Astrocyte of the hippocampus (primary cell): ENCODE measurements at regions not wholly inside any gene's neighbourhood (a gene's known extent, or its start where the extent isn't known, plus 50 kb on each side); places are given as distances from the start of the nearest gene placed in this dataset.

Source experiments
- DNase-seq: peaks from one replicate; pipeline ENCODE4 v3.0.0; 2011; ENCODE audit warnings: low read depth, low spot score

DNA sequence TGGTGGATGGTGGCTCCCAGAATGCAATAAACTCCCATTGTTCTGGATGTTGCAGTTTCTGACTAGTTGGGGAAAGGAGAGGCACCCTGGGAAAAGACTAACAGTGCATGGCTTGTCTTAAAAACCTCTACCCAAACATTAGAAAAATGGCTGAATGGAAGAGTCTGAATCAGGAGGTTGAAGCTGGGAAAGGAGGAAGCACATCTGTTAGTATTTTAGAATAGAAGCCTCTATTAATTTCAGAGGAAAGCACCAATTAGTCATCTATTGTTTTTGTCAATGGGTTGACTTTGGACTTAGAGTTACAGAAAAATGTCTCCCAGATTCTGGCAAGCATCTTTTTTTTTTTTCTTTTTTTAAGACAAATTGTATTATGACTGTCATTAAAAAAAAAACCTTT lies 56.1 kb upstream of the ELMO1 start:
- DNase-seq: no peak

- DNase-seq: no peak
These were observed 57.2 kb upstream of the ELMO1 start for GRCh38 chr7:37505750-37506353.

- no peak for DNase-seq
These were observed 59.5 kb upstream of the ELMO1 start for GRCh38 chr7:37508118-37508517.

DNA sequence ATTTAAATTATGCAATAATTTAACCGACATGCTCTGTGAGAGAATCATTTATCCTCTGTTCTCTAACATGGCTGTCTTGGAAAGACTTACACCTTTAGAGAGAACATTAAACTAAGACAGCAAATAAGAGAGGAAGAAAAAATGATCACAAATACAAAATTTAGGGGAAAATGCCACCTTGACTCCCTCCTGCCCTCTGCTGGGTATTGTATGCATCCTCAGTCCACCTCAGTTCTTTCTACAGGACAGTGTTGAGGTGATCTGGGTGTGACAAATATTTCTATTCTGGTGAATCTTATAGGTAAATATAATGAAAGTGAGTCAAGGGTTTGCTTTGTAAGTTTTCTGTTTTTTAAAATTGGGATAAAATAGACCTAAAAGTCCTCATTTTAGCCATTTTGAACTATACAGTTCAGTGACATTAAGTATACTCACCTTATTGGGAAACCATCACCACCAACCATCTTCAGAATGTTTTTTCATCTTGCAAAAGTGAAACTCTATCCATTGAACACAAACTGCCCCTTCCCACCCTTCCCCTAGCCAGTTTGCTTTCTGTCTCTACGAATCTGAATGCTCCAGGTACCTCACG lies 61.5 kb upstream of the ELMO1 start:
- peak; percentile 45 for DNase-seq

DNA sequence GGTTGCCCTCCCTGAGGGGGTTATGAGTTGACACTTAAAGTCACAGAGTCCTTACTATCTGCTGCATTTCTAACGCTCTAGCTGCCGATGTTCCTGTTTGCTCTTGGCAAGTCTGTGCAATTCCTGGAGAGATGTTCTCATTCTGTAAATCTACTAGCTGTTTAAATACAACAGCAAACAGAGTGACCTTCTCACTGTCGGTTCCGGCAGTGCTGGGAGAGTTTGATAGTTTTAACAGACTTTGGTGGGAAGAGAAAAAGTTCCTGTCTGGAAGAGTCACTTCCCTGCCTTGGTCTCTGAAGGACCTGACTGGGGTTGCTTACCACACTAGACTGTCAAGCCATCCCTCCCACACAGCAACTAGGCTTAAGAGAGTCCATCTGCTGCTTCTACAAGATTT lies 63.3 kb upstream of the ELMO1 start:
- no peak for DNase-seq

- no peak for DNase-seq
These were observed 65.8 kb upstream of the ELMO1 start for GRCh38 chr7:37514497-37514896.

DNA sequence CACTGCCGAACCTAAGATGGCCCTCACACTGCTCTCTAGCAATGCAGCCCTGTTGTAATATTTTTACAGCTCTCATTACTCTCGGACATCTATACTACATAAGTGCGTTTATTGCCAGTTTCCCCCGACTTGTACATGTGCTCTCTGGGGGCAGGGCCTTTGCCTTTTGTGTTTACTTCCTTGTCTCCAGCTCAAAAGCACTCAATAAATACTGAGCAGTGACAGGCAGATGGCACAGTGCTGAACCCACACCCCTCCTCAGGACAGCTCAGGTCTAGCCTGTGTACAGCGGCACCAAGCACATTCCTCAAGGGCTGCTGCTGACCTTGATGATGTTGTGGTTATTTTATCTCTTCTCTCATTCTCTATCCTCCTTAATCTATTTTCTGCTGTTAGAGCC lies 68.0 kb upstream of the ELMO1 start:
- DNase-seq: no peak

DNA sequence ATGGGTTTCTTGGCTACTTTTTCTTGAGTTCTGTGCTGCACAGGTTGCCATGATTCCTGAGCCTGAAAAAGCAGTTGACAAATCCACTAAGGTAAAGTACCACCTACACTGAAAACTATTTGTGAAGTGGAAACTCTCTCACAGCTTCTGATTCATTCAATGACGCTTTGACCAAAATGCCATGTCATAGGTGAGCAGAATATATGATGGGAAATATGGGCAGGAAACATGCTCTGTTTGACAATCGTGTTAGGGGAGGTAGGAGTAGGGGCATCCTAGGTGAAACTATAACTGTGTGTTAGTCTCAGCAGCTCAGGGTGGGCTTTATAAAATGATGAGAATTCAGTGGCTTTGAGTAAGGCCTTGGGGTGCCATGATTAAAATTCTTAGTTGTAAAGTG lies 69.6 kb upstream of the ELMO1 start:
- no peak for DNase-seq

- no peak for DNase-seq
These were observed 75.4 kb upstream of the ELMO1 start for GRCh38 chr7:37524056-37524455.

GRCh38 chr7:37524797-37525196 lies 76.1 kb upstream of the ELMO1 start:
- DNase-seq: no peak

DNA sequence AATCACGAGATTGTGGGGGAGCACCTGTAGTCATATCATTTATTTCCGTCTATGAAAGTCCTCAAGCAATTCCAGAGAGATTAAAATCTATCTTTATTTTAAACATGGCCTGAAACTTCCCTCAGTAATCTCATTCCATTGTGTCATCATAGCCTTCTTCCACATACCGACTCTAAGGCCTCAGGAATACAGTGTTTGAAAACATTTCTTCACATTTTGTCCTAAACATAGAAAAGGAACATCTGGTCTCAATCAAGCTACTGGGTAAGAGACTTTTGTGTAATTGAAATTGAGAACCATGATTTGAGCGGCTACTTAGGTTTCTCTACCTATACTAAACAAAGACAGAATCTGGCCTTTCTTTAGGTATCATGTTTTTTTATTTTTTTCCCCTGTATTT lies 78.0 kb upstream of the ELMO1 start:
- DNase-seq: no peak

- no peak for DNase-seq
These were observed 78.4 kb upstream of the ELMO1 start for GRCh38 chr7:37527109-37527508.

DNA sequence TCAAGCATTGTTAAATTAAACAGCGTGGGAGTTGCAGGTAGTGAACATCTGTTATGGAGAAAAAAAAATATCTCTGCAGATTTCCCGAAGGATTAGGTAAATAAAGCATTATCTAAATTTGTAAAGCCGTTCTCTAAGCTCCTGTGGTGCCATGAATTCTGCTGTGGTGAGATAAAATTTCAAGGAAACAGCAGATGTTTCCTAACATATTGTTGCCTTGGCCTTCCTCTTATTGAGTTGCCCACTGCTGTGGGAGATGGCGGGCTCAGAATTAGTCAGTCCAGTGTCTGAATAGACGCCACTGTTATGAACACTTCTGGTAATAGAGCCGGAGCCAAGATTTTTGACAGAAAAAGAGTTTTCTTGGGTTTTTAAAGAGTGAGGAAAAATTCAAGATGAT lies 82.6 kb upstream of the ELMO1 start:
- DNase-seq: no peak

- DNase-seq: no peak
These were observed 84.0 kb upstream of the ELMO1 start for GRCh38 chr7:37532636-37533035.

DNA sequence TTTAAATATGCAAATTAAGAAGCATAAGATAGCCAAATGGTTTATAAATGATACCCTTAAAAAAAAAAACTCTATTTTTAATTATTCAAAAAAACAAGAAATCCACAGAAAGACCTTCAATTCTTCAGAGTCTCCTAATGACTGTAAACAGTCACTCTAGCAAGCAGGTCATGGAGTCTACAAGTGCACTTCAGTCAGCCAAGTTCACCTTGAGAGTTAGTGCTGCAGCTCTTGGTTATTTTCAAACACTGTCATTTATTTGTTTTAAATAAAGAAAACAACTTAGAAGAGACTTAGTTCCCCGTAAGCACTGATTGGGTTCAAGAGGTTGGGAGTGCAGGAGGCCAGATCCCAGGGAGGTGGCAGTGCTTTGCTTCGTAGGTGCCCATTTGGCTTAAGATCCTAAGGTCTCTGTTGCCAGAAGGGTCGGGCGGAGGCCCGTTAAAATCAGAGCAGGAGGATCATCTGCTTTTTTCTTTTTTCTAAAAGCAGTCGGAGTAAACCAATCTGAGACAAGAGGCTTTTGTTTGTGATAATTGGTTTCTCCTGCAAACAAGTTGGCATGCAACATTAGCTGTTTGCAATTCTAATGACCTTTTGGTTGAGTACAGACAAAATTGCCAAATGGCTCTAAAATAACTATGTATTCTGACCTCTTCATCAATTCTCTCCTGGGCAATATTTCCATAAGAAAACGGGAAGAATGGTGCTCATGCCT lies 86.4 kb upstream of the ELMO1 start:
- DNase-seq: no peak

DNA sequence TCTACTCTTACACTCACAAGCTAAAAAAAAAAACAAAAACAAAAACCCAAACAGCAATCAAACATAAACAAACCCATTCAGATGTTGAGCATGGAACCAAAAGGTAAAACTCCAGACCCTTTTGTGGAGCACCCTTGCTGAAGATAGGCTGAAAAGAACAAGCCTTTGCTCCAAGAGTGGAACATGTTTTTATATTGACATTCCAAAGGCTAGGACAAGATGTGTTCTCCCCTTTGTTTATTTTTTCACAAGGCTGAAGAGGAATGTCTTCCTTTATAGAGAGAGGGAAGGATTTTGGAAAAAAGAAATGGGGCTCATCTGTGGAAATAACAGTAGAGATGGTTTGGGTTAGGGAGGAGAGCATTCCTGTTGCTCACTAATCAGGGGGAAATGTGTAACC lies 87.2 kb upstream of the ELMO1 start:
- DNase-seq: no peak

- peak; percentile 65 for DNase-seq
These were observed 88.0 kb upstream of the ELMO1 start for GRCh38 chr7:37536706-37537105.

DNA sequence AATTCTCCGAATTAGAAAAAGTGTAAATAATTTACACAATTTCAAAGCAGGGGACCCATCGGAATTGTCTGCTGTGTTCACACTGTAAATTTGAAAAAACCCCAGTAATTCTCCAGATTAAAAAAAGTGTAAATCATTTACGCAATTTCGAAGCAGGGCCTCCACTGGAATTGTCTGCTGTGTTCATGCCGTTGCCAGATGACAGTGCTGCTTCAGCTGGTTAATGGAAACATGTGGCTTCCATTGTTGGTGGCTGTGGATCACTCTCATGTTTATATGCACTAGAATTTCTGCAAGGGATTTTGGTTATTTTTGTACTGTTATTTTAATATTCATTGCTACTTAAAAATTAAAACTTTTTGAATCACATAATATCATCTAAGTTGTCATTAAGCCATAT lies 88.8 kb upstream of the ELMO1 start:
- DNase-seq: no peak

GRCh38 chr7:37538945-37539344 lies 90.3 kb upstream of the ELMO1 start:
- DNase-seq: no peak

DNA sequence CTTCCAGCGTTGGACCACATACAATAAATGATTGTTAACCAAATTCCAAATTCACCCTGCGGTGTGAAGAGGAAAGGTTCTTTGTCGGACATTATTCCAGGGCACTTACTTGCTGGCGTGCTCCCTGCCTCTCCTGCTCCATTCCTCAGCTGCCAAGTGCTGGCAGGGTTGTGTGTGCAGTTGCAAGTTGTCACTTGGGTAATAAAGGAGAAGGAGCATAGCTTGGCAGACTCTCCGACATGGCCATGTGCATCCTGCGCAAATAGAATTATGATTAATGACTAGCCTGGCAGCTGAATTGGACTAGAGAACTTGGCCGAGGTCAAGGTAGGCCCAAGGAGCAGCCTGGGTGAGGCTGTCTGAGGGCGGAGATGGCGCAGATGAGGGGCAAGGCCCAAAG lies 92.3 kb upstream of the ELMO1 start:
- DNase-seq: peak; percentile 20

DNA sequence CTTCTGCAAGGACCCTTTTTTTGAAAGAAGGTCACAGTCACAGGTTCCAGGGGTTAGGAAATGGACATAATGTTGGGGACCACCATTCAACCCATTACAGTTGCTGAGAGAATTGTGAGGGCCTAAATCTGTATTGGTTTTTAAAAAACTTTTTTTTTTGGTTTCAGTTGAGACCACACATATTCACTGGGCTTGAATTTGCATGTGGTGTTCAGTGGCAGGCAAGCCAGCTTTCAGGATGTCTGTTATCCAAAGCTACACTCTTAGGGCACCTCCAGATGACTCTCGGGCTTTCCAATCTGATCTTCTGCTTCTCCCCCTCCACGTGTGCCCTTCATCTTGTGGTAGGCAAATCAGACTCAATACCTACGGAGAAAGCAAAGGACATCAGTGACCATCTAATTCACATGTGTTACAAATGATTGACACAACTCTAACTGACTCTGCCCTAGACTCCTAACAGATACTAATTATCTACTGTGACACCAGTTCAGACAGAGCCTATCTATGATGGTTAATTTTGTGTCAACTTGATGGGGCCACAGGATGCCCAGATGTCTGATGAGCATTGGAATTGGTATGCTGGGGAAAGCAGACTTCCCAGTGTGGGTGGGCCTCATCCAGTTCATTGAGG lies 93.3 kb upstream of the ELMO1 start:
- DNase-seq: no peak

DNA sequence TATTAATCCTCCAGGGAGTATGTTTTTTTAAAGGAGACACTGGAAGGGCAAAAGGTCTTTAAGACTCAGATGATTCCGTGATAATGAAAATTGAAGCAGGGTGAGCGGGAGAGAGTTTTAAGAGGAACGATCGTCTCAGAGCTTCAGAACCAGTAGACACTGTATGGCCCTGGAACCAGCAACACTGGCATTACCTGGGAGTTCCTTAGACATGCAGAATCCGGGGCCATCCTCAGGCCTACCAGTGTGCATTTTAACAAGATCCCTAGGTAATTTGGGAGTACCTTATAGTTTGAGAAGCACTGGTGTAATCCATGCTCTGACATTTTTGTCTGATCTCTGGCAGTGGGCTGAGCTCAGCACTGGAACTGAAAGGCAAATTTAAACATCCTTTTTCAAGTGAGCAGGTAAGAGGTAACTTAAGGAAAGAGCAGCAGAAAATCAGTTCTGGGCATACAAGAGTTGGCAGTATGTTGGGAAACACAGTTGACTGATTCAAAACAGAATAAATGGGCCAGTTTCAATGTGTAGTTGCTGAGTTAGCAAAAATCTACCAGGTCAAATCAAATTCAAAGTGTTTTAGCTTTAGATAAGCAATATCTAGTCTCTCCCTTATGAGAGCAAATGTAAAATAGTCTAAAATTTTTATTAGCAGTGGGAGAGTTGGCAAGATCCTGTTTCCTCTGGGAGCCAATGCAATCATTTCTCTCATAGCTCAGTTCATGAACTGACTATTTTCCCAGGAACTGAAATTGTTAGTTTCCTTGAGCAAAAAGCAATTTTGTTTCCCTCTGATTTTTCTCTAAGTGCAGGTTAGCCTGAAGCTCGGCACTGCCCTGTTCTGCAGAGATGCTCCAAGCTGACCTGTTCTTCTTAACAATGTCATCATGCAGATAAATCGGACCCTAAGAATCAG lies 97.2 kb upstream of the ELMO1 start:
- no peak for DNase-seq
